HG03442 (cell line): ENCODE measurements at regions not wholly inside any gene's neighbourhood (a gene's known extent, or its start where the extent isn't known, plus 50 kb on each side); places are given as distances from the start of the nearest gene placed in this dataset.

ENCODE experiments used
- ATAC-seq: cut with Tn5 transposase; IDR thresholded peaks from one replicate; pipeline ENCODE4 v1.9.1; 2021; ENCODE audit warnings: mild to moderate bottlenecking, moderate library complexity; ENCODE audit not compliant: unreplicated experiment

DNA sequence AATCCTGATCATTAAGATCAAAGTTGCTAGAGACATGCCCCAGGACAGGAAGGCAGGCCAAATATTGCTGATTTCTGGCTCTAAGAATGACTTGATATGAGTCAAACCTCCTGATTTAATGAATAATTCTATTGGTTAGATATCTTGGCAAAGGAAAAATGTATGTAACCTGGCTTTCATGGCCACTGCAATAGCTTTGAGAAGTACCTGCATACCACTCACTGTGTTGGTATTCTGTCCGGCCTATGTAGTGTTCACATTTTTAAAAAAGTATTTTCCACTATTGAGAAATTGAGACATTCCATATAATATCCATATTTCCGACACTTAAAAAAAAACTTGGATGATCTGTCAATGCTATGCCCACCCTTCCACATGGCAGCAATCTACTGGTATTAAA lies 283.1 kb upstream of the SOX5 start:
- no peak for ATAC-seq

GRCh38 chr12:24231298-24231697 lies 281.8 kb upstream of the SOX5 start:
- peak; percentile 50 for ATAC-seq

GRCh38 chr12:24230061-24230701 lies 280.7 kb upstream of the SOX5 start:
- no peak for ATAC-seq

- no peak for ATAC-seq
Measured at GRCh38 chr12:24229031-24229700, 279.7 kb upstream of the SOX5 start.

DNA sequence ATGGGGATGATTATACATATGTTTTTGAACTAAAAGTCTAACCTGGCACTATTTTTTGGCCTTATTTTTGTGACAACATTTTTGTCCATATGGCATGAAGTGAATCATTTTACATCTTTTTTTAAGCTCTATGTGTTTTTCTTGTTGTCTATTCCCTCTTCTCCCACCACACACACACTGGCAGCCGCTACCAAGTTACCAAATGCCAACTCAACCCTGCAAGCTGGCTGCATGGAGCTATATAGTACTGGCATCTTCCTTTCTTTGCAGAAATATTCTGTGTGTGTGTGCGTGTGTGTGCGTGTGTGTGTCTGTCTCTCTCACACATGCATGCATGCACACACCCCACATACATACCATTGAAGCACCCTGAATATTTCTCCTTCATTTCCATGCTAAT lies 278.9 kb upstream of the SOX5 start:
- ATAC-seq, result no peak

DNA sequence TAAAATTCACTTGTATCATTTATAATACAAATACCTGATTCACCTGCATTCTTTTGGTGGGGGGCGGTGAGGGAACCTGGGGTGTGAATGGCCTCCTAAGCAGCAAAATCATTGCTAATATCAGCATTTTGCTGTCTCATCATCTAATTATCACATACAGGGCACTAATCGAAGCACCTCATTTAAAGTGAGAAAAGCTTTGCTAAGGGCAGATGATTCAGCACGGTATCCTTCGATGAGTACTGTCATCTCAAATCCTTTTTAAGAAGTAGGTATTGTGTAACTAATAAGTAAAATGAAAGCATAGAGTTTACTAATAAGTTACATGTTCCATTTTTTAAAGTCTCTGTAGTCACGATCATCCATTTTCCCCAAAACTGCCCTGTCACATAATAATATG lies 278.1 kb upstream of the SOX5 start:
- ATAC-seq, result no peak

DNA sequence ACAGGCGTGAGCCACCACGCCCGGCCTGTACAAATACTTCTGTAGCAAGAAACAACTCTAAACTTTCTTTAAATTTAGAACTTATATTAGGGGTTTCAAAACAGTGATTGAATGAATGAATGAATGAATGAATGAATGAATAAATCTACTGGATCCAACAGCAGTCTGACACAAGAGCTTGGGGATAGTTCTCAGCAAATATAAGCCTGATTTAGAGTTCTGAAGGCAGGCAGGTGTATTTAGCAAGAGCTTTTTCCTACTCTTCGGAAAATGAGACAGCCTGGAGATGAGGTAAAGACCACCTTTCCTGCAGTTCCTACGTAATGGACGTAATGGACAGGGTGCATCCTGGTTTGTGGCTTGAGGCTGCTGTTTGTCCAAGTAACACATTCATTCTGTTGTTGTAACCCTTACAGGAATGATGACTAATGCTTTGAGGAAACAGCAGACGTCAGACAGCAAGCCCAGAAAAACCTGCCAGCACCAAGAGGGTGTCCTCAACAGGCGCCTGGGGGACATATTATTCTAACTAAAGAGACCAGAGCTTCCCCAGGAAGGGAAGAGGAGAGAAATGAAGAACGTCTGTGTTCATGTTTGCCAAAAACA lies 277.4 kb upstream of the SOX5 start:
- no peak for ATAC-seq

DNA sequence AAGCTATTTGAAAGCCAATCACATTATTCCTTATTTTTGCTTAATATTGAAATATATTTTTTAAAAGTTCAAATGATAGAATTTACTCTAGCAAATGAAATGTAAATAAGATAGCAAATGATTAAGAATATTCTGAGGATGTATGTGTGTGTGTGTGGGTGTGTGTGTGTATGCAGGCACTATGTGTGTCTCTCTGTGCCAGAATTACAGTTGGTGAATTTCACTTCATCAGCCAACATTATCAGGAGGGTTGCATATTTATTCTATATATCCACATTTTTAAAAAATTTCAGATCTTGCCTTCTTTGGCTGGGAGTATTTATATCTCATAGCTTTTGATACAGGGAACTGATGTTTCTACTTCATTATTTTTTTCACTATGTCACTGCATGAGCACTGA lies 274.9 kb upstream of the SOX5 start:
- ATAC-seq, result no peak

DNA sequence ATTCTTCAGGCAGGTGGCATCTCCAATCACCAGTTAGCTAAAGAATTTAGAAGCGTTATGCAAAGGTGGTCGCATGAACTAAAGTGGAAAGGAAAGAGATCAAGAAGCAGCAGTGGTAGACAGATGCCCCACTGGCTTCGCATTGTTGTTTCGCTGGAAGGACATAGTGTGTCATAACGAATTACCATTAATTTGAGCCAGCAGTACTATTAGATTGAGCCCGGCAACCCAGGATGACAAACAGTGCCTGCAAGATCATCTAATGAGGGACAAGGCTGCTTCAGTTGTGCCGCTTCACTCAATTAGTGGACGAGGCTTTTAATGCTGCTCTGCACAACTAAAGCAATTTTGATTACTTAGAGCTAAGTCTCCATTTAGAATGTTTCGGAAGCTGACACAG lies 274.5 kb upstream of the SOX5 start:
- ATAC-seq, result no peak

- ATAC-seq, result no peak
Measured at GRCh38 chr12:24222968-24223367, 273.5 kb upstream of the SOX5 start.

DNA sequence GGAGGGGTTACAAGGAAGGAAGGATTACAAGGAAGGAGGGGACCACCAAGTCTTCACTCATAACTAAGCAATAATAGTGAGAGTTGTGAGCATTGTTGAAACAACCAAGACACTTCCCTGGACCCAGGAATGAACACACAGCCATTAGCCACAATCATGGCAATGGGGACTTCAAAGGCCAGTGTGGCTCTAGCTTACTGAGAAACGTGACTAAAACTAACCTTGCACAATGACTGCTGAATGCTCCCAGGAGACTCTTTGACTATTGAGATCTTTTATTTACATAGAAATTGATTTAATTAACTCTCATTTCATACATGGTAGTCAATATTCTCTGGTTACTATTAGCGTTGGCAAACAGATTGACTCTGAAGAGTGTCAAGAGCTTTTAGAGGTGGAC lies 263.0 kb upstream of the SOX5 start:
- ATAC-seq, result no peak

DNA sequence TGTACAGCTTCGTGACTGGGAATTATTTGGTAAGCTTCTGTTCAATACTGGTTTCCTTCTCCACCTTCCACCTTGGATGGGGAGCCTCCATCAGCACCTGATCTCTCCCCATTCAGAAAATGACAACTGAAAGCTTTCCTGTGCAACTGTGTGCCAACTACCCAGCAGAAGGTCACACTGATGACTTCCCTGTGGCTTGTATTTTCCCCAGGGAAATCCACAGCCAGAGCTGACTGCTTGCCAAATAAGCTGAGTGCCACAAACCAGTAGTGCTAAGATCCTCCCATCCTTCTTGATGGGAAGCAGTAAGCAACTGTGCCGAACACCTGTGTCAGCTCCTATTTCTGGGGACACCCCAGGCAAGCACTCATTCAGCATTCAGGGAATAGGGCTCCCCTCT lies 257.2 kb upstream of the SOX5 start:
- no peak for ATAC-seq

DNA sequence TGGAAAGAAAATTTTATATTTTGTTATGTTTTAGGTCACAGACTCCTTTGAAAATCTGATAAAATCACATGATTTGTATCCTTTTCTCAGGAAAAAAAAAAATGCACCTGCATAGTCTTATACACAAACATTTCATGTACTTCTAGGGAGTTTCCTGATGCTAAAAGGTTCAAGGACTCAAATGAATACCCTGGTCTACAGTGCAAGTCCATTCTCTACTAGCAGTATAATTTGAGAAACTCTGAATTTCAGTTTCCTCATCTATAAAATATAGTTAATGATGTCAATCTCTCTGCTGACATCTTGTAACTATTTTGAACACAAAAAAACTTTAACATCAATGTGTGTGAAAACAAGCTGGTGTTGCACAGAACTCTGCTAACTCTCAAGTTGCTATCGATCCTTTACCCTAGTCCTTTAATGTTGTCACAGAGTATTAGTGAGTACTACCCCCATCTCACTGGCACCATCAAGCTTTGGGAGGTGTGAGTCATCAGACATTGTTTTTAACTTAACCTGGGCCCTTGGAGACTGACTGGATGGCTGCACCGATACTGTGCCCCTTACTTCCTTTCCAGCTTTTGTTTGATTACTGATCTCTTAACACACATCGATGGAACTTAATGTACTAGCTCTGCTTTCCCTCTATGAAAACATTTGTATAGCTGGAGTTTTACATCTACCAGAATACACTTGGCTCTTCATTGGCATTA lies 251.9 kb upstream of the SOX5 start:
- ATAC-seq, result no peak

DNA sequence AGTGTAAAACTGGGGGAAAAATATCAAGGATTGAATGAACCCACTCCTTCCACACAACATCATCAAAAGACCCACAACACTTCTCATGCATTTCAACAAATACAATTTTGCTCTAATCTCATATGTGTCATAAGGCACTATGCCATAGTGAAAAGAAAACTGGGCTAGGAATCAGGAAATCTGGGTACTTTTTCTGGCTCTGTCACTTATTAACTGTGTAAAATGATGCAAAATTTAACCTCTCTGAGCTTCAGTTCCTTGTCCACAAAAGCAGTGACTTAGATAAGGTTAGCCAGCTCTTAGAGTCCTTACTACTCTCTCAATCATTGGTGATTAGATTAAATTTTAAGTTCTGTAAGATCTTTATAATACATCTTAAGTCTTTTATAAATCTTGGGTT lies 250.5 kb upstream of the SOX5 start:
- ATAC-seq, result no peak

DNA sequence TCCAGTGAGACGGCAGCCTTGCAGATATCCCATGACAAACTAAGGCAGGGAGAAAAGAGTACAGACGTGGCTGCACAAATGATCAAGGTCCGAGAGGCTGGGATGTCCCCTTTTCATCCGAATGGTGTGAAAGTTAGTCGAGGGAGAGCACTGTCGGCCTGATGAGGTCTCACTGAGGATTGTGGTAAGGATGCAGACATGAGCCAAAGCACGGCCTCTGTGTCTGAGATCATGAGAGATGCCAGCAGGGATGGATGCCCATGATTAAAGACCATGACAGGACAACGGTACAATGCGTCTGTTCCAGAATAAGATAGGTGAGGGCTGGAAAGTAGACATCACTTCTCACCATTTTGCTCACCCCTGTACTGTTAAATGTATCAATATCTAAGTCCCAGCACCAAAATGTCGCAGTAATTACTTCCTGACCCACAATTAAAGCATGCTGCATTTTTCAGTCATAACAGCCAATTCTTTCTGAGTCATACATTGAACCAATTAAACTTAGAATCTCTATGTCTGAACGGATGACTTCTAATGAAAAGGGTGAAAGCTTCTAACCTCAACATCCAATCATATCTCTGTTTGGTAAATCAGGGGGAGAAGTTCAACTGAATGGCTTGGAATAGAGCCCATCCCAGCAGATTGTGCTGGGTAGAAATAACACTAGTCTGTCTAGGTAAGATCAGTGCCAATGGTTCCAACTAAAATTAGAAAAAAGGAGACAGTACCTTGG lies 249.6 kb upstream of the SOX5 start:
- ATAC-seq, result no peak

DNA sequence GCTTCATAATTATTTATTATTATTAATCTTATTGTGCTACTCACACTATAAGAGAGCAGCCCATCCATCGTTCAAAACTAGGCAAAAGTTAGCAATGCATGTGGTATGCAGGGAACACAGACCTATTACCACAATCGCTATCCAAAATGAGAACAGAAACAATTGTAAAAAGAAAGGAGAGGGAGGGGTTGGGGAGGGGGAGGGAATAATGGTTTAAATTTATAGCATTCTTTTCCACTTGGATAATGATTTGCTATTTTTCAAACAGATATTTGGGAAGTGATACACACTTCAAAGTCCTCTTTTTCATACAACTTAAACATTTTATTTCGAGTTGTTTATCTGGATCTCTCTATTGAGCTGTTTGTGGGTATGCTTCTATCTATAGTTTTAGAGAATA lies 248.6 kb upstream of the SOX5 start:
- ATAC-seq, result no peak

DNA sequence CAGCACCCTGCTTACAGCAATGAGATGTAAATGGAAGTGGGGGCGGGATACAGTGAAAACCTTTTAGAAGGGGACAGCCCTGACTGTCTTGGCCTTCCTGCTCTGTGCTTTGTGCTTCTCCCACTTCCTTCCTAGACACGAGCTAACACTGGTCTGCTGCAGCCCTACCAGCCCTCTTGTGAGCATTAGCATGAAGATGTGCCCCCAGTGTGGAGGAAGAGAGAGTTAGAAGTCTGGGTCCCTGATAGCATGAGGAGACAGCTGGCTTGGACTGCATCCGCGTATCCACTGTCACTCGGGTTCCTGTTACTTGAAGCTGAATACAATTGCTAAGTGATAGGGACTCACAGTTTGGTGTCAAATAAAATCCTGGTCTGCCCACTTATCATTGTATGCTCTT lies 248.1 kb upstream of the SOX5 start:
- no peak for ATAC-seq

GRCh38 chr12:24195063-24195462 lies 245.6 kb upstream of the SOX5 start:
- no peak for ATAC-seq

DNA sequence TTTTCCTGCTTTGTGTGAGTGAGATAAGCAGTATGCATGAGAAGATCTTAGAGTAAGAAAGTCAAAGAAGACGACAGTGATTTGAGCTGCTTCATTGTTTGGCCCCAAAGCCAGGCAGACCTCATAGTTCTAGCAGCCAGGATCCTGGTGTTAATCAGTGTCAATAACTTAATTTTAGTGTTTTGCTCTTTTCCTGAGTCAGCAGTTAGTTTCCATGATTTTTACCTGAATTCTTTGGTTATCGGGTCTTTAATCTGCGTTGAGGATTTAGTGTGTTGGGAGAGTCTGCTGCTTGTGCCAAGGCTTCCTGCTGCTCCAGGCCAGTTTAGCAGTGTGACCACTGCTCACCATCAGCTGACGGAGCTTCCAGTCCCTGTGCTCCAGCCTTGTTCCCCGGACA lies 241.6 kb upstream of the SOX5 start:
- ATAC-seq, result no peak

DNA sequence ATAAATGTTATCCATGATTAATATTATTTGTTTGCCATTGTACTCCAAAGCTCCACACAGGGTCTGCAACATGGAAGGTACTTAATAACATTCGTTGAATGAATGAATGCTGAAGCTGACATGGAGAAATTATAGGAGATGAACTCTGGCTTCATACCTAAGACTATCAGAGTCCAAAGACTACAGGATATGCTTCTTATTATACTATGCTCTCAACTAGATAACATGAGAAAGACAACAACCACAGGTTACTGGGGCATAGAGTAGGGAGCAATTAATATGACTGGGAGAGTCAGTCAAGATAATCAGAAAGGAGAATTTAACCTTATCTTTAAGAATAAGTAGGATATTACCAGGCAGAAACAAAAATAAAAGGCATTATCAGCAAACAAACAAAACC lies 236.3 kb upstream of the SOX5 start:
- ATAC-seq, result no peak

- ATAC-seq, result peak; percentile 82
Measured at GRCh38 chr12:24177889-24178288, 228.4 kb upstream of the SOX5 start.
